ENCODE measurements at regions not wholly inside any gene's neighbourhood (a gene's known extent, or its start where the extent isn't known, plus 50 kb on each side); places are given as distances from the start of the nearest gene placed in this dataset.

DNA sequence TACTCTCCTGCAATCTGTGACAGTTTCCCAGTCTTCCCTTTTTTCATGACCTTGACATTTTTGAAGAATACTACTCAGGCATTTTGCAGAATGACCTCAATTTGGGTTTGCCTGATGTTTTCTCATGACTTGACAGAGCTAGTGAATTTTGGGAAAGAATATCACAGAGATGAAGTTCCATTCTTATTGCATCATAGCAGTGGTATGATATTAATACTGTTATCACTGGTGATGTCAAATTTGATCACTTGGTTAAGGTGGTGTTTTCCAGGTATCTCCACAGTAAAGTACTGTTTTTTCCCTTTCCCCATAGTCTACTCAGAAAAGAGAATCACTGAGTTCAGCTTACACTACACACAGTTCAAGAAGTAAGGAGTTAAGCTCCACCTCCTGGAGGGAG is 56.2 kb upstream of the XPA start:
- no peaks in the 10 kb centered on the region for H3K4me1 ChIP-seq (replicated peaks)
- no peak overlapping the region for H3K27ac ChIP-seq
- H3K36me3 ChIP-seq: no peaks in the 10 kb centered on the region
- H3K9me3 ChIP-seq: no peaks in the 10 kb centered on the region
- H3K27me3 ChIP-seq (replicated peaks; ENCODE audit: insufficient read depth): no peaks in the 10 kb centered on the region
- H3K4me3 ChIP-seq: no peak overlapping the region
- TF ChIP-seq POLR2A (IDR thresholded peaks at IDR 0.05) (no peak), POLR2AphosphoS5 (IDR thresholded peaks at IDR 0.05) (no peak)
- TF ChIP-seq, protein P1, sequence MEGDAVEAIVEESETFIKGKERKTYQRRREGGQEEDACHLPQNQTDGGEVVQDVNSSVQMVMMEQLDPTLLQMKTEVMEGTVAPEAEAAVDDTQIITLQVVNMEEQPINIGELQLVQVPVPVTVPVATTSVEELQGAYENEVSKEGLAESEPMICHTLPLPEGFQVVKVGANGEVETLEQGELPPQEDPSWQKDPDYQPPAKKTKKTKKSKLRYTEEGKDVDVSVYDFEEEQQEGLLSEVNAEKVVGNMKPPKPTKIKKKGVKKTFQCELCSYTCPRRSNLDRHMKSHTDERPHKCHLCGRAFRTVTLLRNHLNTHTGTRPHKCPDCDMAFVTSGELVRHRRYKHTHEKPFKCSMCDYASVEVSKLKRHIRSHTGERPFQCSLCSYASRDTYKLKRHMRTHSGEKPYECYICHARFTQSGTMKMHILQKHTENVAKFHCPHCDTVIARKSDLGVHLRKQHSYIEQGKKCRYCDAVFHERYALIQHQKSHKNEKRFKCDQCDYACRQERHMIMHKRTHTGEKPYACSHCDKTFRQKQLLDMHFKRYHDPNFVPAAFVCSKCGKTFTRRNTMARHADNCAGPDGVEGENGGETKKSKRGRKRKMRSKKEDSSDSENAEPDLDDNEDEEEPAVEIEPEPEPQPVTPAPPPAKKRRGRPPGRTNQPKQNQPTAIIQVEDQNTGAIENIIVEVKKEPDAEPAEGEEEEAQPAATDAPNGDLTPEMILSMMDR (IDR thresholded peaks at IDR 0.05): no peak
- DNase-seq (ENCODE audit: low spot score): no peak
- intact Hi-C loops (cut with DNase I): no loop called here

DNA sequence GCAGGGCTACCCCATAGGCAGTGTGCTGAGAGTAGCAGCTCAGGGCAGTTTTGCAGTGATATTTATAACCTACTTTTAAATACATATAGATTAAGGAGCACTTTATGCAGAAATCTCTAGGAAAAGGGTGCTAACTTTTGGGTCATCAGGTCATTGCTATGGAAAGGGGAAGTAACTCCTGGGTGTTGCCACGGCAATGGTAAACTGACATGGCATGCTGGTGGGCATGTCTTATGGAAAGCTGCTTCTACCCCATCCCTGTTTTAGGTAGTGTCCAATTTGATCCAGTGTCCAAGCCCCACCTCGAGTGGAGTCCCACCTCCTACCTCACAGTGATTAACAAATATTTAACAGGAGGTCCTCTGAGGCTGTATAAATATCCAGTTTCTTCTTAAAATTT is 56.8 kb upstream of the XPA start:
- WGBS: 91% methylated on average over 2 of the region's 2 CpGs
- Histone ChIP-seq H3K4me3 (no peak overlapping the region), H3K27me3 (replicated peaks; ENCODE audit: insufficient read depth) (no peaks in the 10 kb centered on the region), H3K9me3 (no peaks in the 10 kb centered on the region), H3K4me1 (replicated peaks) (no peaks in the 10 kb centered on the region), H3K27ac (no peak overlapping the region), H3K36me3 (no peaks in the 10 kb centered on the region)
- TF ChIP-seq, protein P1 (IDR thresholded peaks at IDR 0.05): no peak
- TF ChIP-seq POLR2A (IDR thresholded peaks at IDR 0.05) (no peak), POLR2AphosphoS5 (IDR thresholded peaks at IDR 0.05) (no peak)
- intact Hi-C loops (cut with DNase I): no loop called here
- no peak for DNase-seq (ENCODE audit: low spot score)

DNA sequence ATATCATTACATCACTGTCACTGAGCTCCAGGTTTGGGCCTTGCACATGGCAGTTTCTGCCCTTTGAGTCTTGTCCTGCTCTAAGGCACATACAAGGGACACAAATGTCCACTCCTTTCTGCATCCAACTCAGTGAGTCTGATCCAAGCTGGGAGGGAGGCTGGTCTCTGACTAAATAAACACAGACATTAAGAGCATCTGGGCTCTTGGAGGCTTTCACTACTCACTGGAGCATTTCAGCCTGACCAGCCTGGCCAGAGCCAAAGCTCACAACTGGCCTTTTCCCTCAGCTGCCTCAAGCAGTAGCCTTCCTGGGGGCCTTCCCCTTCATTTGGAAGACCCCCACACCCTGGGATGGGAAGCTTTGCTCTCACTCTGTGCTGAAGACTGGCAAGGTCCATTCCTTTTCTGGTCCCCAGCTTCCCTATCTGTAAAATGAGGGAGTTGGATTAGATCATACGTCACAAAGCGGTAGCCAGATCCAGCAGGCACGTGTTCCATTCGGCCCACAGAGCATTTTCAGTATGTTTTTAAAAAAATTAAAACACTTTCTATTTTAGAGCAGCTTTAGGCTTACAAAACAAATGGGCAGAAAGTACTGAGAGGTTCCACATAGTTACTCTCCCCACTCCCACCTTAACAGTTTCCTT is 58.6 kb upstream of the XPA start:
- Histone ChIP-seq H3K4me1 (replicated peaks) (no peaks in the 10 kb centered on the region), H3K27ac (no peak overlapping the region), H3K27me3 (replicated peaks; ENCODE audit: insufficient read depth) (peaks cover 3% of the 10 kb centered on the region), H3K4me3 (no peak overlapping the region), H3K9me3 (no peaks in the 10 kb centered on the region), H3K36me3 (no peaks in the 10 kb centered on the region)
- no peak for DNase-seq (ENCODE audit: low spot score)
- intact Hi-C loops (cut with DNase I): no loop called here
- 87% methylated on average over 4 of the region's 4 CpGs for WGBS
- TF ChIP-seq POLR2A (IDR thresholded peaks at IDR 0.05) (no peak), POLR2AphosphoS5 (IDR thresholded peaks at IDR 0.05) (no peak)
- TF ChIP-seq, protein P1 (IDR thresholded peaks at IDR 0.05): no peak

DNA sequence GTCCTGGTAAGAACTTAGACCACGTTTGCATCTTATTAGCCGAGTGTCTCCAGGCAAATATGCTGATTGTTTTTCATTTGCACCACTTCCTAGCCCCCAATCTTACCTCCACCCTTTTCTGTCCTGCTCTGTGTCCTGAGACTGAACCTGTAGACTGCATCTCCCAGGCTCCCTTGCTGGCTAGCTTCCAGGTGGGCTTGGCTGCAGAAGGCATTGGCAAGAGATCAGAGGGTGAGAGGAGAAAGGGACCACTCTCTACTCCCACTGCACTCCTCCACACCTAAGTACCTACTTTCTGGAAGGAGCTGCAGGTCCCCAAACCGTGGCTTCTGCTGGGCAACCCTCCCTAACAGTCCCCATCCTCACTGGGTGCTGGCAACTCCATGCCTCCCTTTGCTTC is 59.9 kb upstream of the XPA start:
- peaks cover 5% of the 10 kb centered on the region for H3K27me3 ChIP-seq (replicated peaks; ENCODE audit: insufficient read depth)

More for the DNA sequence above, 59.9 kb upstream of the XPA start:
- WGBS: 45% methylated on average over 3 of the region's 3 CpGs
- no peak overlapping the region for H3K27ac ChIP-seq
- intact Hi-C loops (cut with DNase I): no loop called here
- DNase-seq (ENCODE audit: low spot score): no peak
- no peaks in the 10 kb centered on the region for H3K36me3 ChIP-seq
- H3K4me3 ChIP-seq: no peak overlapping the region
- H3K9me3 ChIP-seq: no peaks in the 10 kb centered on the region
- TF ChIP-seq POLR2AphosphoS5 (IDR thresholded peaks at IDR 0.05) (no peak), POLR2A (IDR thresholded peaks at IDR 0.05) (no peak)
- TF ChIP-seq, protein P1 (IDR thresholded peaks at IDR 0.05): no peak
- no peaks in the 10 kb centered on the region for H3K4me1 ChIP-seq (replicated peaks)

Measured in prostate gland (tissue), 2 donors.